H1 (cell line): ENCODE measurements at regions not wholly inside any gene's neighbourhood (a gene's known extent, or its start where the extent isn't known, plus 50 kb on each side); places are given as distances from the start of the nearest gene placed in this dataset.

Experiments used
- CTCF ChIA-PET: fragments of 300-600 bp; sonication (Branson Sonifier 250); formaldehyde crosslinking; loops from one replicate; lab custom pipeline; 2021; ENCODE audit not compliant: partially characterized antibody; lab: Charles Lee
- POLR2A ChIA-PET: fragments of 300-600 bp; sonication (Branson Sonifier 250); formaldehyde crosslinking; loops from one replicate; lab custom pipeline; 2021; ENCODE audit warnings: inconsistent platforms; ENCODE audit not compliant: partially characterized antibody; lab: Charles Lee
- DNase-seq, 2 experiments: peaks; one replicate each; pipeline versions ENCODE4 v3.0.0 to v3.0.0-alpha.2; 2010 to 2022; ENCODE audit warnings: low spot score in 2 of 2, low read depth in 1 of 2, mixed read lengths in 1 of 2
- FAIRE-seq: peaks from 2 replicates; lab custom pipeline; 2011; peaks lifted over from hg19 to GRCh38; lab: Jason Lieb, UNC
- H2AFZ ChIP-seq: 2 replicates; pipeline ENCODE4 v1.8.1; 2012; ENCODE audit warnings: low read length, inconsistent platforms
- H2AK5ac ChIP-seq: 2 replicates; pipeline ENCODE4 v1.6.1; 2013; ENCODE audit warnings: low read depth, low read length
- H2BK120ac ChIP-seq: replicated peaks from 2 replicates; pipeline ENCODE3; 2013; ENCODE audit warnings: low read depth, low read length, inconsistent platforms
- H2BK12ac ChIP-seq: 2 replicates; pipeline ENCODE4 v1.6.1; 2013; ENCODE audit warnings: low read depth, low read length
- H2BK15ac ChIP-seq: 2 replicates; pipeline ENCODE4 v1.6.1; 2013; ENCODE audit warnings: low read length
- H2BK20ac ChIP-seq: 2 replicates; pipeline ENCODE4 v1.6.1; 2013; ENCODE audit warnings: low read length
- H2BK5ac ChIP-seq: 2 replicates; pipeline ENCODE4 v1.6.1; 2013; ENCODE audit warnings: low read depth, low read length
- H3K14ac ChIP-seq: 2 replicates; pipeline ENCODE4 v1.6.1; 2013; ENCODE audit warnings: inconsistent platforms; ENCODE audit not compliant: insufficient read length
- H3K18ac ChIP-seq: 2 replicates; pipeline ENCODE4 v1.6.1; 2013; ENCODE audit warnings: low read length; ENCODE audit errors: extremely low read depth
- H3K23ac ChIP-seq: 2 replicates; pipeline ENCODE4 v1.6.1; 2013; ENCODE audit warnings: inconsistent platforms; ENCODE audit not compliant: insufficient read length
- H3K23me2 ChIP-seq: 2 replicates; pipeline ENCODE4 v1.6.1; 2013; ENCODE audit warnings: low read depth, low read length
- H3K27ac ChIP-seq: 2 replicates; pipeline ENCODE4 v1.6.1; 2011; ENCODE audit warnings: low read depth, low read length, inconsistent platforms
- H3K27me3 ChIP-seq, 4 experiments: replicated peaks in 1 of 4; 1 replicate in 1 of 4; 2 replicates in 3 of 4; pipeline versions ENCODE4 v1.6.1 to v1.8.1; 2011 to 2013; ENCODE audit warnings: low read length in 3 of 4, mild to moderate bottlenecking in 3 of 4, inconsistent platforms in 2 of 4, mixed read lengths in 2 of 4, moderate library complexity in 1 of 4; ENCODE audit not compliant: control insufficient read depth in 3 of 4, insufficient read depth in 3 of 4; ENCODE audit errors: extremely low read depth in 1 of 4
- H3K36me3 ChIP-seq, 4 experiments: 2 replicates each; pipeline versions ENCODE4 v1.6.1 to v1.8.1; 2011 to 2013; ENCODE audit warnings: mild to moderate bottlenecking in 4 of 4, low read length in 3 of 4, moderate library complexity in 2 of 4, control low read depth in 1 of 4, inconsistent platforms in 1 of 4; ENCODE audit not compliant: insufficient read depth in 4 of 4, control insufficient read depth in 2 of 4
- H3K4ac ChIP-seq: replicated peaks from 2 replicates; pipeline ENCODE3; 2013; ENCODE audit warnings: low read length, low read depth, mixed read lengths, inconsistent platforms; ENCODE audit not compliant: insufficient read length
- H3K4me1 ChIP-seq, 4 experiments: replicated peaks in 1 of 4; 1 replicate in 1 of 4; 2 replicates in 3 of 4; pipeline versions ENCODE4 v1.6.1 to v1.8.1; 2011 to 2013; ENCODE audit warnings: low read length in 3 of 4, inconsistent platforms in 2 of 4, mixed read lengths in 1 of 4; ENCODE audit not compliant: insufficient read depth in 4 of 4, control insufficient read depth in 3 of 4
- H3K4me2 ChIP-seq, 2 experiments: 2 replicates each; pipeline versions ENCODE4 v1.6.1 to v1.8.1; 2011 to 2013; ENCODE audit warnings: low read depth in 2 of 2, low read length in 2 of 2, control low read depth in 1 of 2, inconsistent platforms in 1 of 2, mild to moderate bottlenecking in 1 of 2; ENCODE audit not compliant: insufficient read depth in 1 of 2
- H3K4me3 ChIP-seq, 4 experiments: fragments of 200-600, 300-600 bp in 1 of 4; sonication (generic), shearing (Covaris generic), sonication (Bioruptor Twin) in 1 of 4; 2 replicates each; pipeline versions ENCODE4 v1.5.1 to v1.8.1; 2011 to 2016; ENCODE audit warnings: low read length in 4 of 4, low read depth in 3 of 4, control low read depth in 2 of 4, inconsistent platforms in 2 of 4, mild to moderate bottlenecking in 2 of 4, mixed read lengths in 1 of 4, moderate library complexity in 1 of 4; ENCODE audit not compliant: insufficient read depth in 2 of 4; ENCODE audit errors: extremely low read depth in 1 of 4
- H3K56ac ChIP-seq: replicated peaks from 2 replicates; pipeline ENCODE3; 2013; ENCODE audit warnings: low read depth, mild to moderate bottlenecking, mixed read lengths, low read length, inconsistent platforms; ENCODE audit not compliant: insufficient read length
- H3K79me1 ChIP-seq: 2 replicates; pipeline ENCODE4 v1.6.1; 2013; ENCODE audit warnings: low read depth, low read length, control low read depth
- H3K79me2 ChIP-seq, 2 experiments: 2 replicates each; pipeline versions ENCODE4 v1.6.1 to v1.8.1; 2012 to 2013; ENCODE audit warnings: low read length in 2 of 2, mild to moderate bottlenecking in 2 of 2, inconsistent platforms in 1 of 2; ENCODE audit not compliant: insufficient read depth in 2 of 2, control insufficient read depth in 1 of 2
- H3K9ac ChIP-seq, 4 experiments: replicated peaks in 1 of 4; 1 replicate in 1 of 4; 2 replicates in 3 of 4; pipeline versions ENCODE4 v1.6.1 to v1.8.1; 2011 to 2013; ENCODE audit warnings: low read depth in 3 of 4, low read length in 3 of 4, control low read depth in 2 of 4, mild to moderate bottlenecking in 2 of 4, moderate library complexity in 2 of 4, inconsistent platforms in 1 of 4; ENCODE audit errors: extremely low read depth in 1 of 4
- H3K9me3 ChIP-seq, 2 experiments: 2 replicates each; pipeline versions ENCODE4 v1.6.1 to v1.8.1; 2012 to 2013; ENCODE audit warnings: mild to moderate bottlenecking in 2 of 2, moderate library complexity in 2 of 2, control low read depth in 1 of 2, inconsistent platforms in 1 of 2, low read depth in 1 of 2, low read length in 1 of 2, mixed read lengths in 1 of 2; ENCODE audit not compliant: insufficient read depth in 2 of 2
- H4K20me1 ChIP-seq, 2 experiments: replicated peaks in 1 of 2; 2 replicates each; pipeline versions ENCODE3 to v1.8.1; 2011 to 2013; ENCODE audit warnings: inconsistent platforms in 2 of 2, low read length in 2 of 2, mild to moderate bottlenecking in 1 of 2; ENCODE audit not compliant: insufficient read depth in 2 of 2, control insufficient read depth in 1 of 2
- H4K5ac ChIP-seq: 2 replicates; pipeline ENCODE4 v1.6.1; 2013; ENCODE audit warnings: low read length, low read depth, mixed read lengths, inconsistent platforms; ENCODE audit not compliant: insufficient read length
- H4K8ac ChIP-seq: 2 replicates; pipeline ENCODE4 v1.8.0; 2013; ENCODE audit warnings: mild to moderate bottlenecking, moderate library complexity, low read length, inconsistent platforms; ENCODE audit not compliant: insufficient read depth; ENCODE audit errors: extremely low read depth
- H4K91ac ChIP-seq: replicated peaks from 2 replicates; pipeline ENCODE3; 2013; ENCODE audit warnings: low read length, mixed read lengths, inconsistent platforms; ENCODE audit not compliant: insufficient read length
- CHD1 ChIP-seq: IDR thresholded peaks from 2 replicates; pipeline ENCODE4 v1.6.1; 2012; ENCODE audit warnings: low read depth, low read length, improper control_type of control experiment
- CREB1 ChIP-seq: IDR thresholded peaks from 2 replicates; pipeline ENCODE4 v1.6.1; 2012; ENCODE audit warnings: inconsistent platforms
- CTBP2 ChIP-seq: IDR thresholded peaks from 2 replicates; pipeline ENCODE4 v1.7.0; 2011; ENCODE audit warnings: borderline replicate concordance, mild to moderate bottlenecking, moderate library complexity, mixed read lengths, low read length; ENCODE audit not compliant: insufficient read depth, insufficient read length
- EGR1 ChIP-seq: IDR thresholded peaks from 2 replicates; pipeline ENCODE4 v1.6.1; 2011; ENCODE audit warnings: low read depth, low read length, borderline replicate concordance
- EP300 ChIP-seq, 2 experiments: IDR thresholded peaks; 1 replicate in 1 of 2; 2 replicates in 1 of 2; pipeline ENCODE4 v1.6.1; 2011 to 2012; ENCODE audit warnings: low read depth in 2 of 2, low read length in 2 of 2, mild to moderate bottlenecking in 2 of 2, borderline replicate concordance in 1 of 2, inconsistent platforms in 1 of 2, moderate library complexity in 1 of 2
- KDM4A ChIP-seq: IDR thresholded peaks from one replicate; pipeline ENCODE4 v1.7.1; 2012; ENCODE audit warnings: low read depth, mild to moderate bottlenecking, moderate library complexity, low read length, inconsistent platforms; ENCODE audit not compliant: severe bottlenecking
- SIN3A ChIP-seq, 2 experiments: IDR thresholded peaks in 1 of 2; conservative IDR thresholded peaks in 1 of 2; 2 replicates each; pipeline ENCODE4 v1.6.1; 2011 to 2012; ENCODE audit warnings: low read length in 2 of 2, improper control_type of control experiment in 1 of 2, low read depth in 1 of 2, mild to moderate bottlenecking in 1 of 2
- SP1 ChIP-seq: IDR thresholded peaks from 2 replicates; pipeline ENCODE4 v1.6.1; 2011; ENCODE audit warnings: low read depth, low read length
- SUZ12 ChIP-seq: fragments of 200-600 bp; sonication (generic); IDR thresholded peaks from 2 replicates; pipeline ENCODE4 v1.6.1; 2012; ENCODE audit warnings: mild to moderate bottlenecking, inconsistent platforms, low read length, moderate library complexity, mixed read lengths
- USF2 ChIP-seq: IDR thresholded peaks from 2 replicates; pipeline ENCODE4 v1.6.1; 2011; ENCODE audit warnings: low read length, improper control_type of control experiment
- YY1 ChIP-seq: IDR thresholded peaks from 2 replicates; pipeline ENCODE4 v1.6.1; 2011; ENCODE audit warnings: low read depth, mild to moderate bottlenecking, low read length
- WGBS, 2 experiments: shearing (Covaris generic) in 1 of 2; methylation state at CpG; one replicate each; pipeline versions ENCODE4 v1.1.6 to v1.1.7; 2013 to 2015; ENCODE audit warnings: low lambda C conversion rate in 2 of 2, mixed read lengths in 2 of 2, inconsistent platforms in 1 of 2, low coverage in 1 of 2, missing lambda C conversion rate in 1 of 2; ENCODE audit not compliant: insufficient replicate concordance in 2 of 2, insufficient coverage in 1 of 2, insufficient read length in 1 of 2; ENCODE audit errors: extremely low coverage in 1 of 2, missing lambda C conversion rate in 1 of 2; 5-methylcytosine and 5-hydroxymethylcytosine counted together

GRCh38 chr9:124137009-124137943 lies 120.5 kb upstream of the NEK6 start:
- no peak overlapping the region for H3K4me3 ChIP-seq
- H4K5ac ChIP-seq: no peak overlapping the region
- H3K56ac ChIP-seq: no peak overlapping the region
- no peak overlapping the region for H3K4ac ChIP-seq
- H3K36me3 ChIP-seq: no peaks in the 10 kb centered on the region
- H3K9me3 ChIP-seq: no peaks in the 10 kb centered on the region
- ChIA-PET CTCF (interaction anchor here (2.6 kb wide), 1 partner anchor 11 kb away, joined by 14 read pairs; no protein-coding TSS in a partner anchor), POLR2A (no interaction called here)
- no peaks in the 10 kb centered on the region for H3K79me2 ChIP-seq
- H2AK5ac ChIP-seq: no peak overlapping the region
- H3K9ac ChIP-seq: no peak overlapping the region
- DNase-seq (peak in 1 of 2 experiments; percentile 16), FAIRE-seq (no peak)
- H3K14ac ChIP-seq: no peak overlapping the region
- H3K4me2 ChIP-seq: no peak overlapping the region
- WGBS, 2 experiments: 86% methylated on average over 16 of the region's 16 CpGs; no CpG with 5 or more reads in 1 of the 2 experiments
- H4K91ac ChIP-seq: no peak overlapping the region
- no peaks in the 10 kb centered on the region for H3K27me3 ChIP-seq
- H2BK120ac ChIP-seq: no peak overlapping the region
- H3K18ac ChIP-seq: no peak overlapping the region
- H4K20me1 ChIP-seq: peaks cover 0 to 3% of the 10 kb centered on the region in 2 experiments
- no peak overlapping the region for H2BK12ac ChIP-seq
- H4K8ac ChIP-seq: no peak overlapping the region
- no peak overlapping the region for H3K23ac ChIP-seq
- H2BK20ac ChIP-seq: no peak overlapping the region
- H2AFZ ChIP-seq: no peak overlapping the region
- H3K27ac ChIP-seq: no peak overlapping the region
- no peak overlapping the region for H2BK15ac ChIP-seq
- no peak overlapping the region for H2BK5ac ChIP-seq
- H3K4me1 ChIP-seq: no peaks in the 10 kb centered on the region
- peaks cover 3% of the 10 kb centered on the region; the same call in 1 of the 2 replicates for H3K23me2 ChIP-seq
- H3K79me1 ChIP-seq: no peaks in the 10 kb centered on the region
- TF ChIP-seq SUZ12: no peak
- no peak for TF ChIP-seq USF2
- TF ChIP-seq SIN3A (conservative IDR thresholded peaks at IDR 0.05 in 1 of 2, IDR thresholded peaks at IDR 0.05 in 1 of 2; ENCODE audit: low read depth in 1 of 2, low read length in 2 of 2): no peak
- TF ChIP-seq CREB1: no peak
- no peak for TF ChIP-seq CHD1
- TF ChIP-seq KDM4A: no peak
- TF ChIP-seq EP300 (IDR thresholded peaks at IDR 0.05; ENCODE audit: borderline replicate concordance in 1 of 2, low read depth in 2 of 2, low read length in 2 of 2): no peak
- no peak for TF ChIP-seq CTBP2
- TF ChIP-seq SP1: no peak
- no peak for TF ChIP-seq YY1
- no peak for TF ChIP-seq EGR1
